ENCODE measurements at regions not wholly inside any gene's neighbourhood (a gene's known extent, or its start where the extent isn't known, plus 50 kb on each side); places are given as distances from the start of the nearest gene placed in this dataset.

DNA sequence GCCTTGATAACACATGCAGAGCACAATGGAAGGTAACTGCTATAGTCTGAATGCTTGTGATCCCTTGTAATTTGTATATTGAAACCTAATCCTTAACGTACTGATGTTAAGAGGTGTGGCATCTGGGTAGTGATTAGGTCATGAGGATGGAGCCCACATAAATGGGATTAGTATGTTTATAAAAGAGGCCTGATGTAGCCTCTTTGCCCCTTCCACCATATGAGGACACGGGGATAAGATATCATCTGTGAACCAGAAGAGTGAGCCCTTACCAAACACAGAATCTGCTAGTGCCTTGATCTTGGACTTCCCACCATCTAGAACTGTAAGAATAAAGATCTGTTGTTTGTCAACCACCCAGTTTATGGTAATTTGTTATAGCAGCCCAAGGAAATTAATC is 1074.2 kb upstream of the INTU start:
- Mint-ChIP-seq H3K4me1 (no peaks in the 10 kb centered on the region), H3K9me3 (peaks cover 27% of the 10 kb centered on the region), H3K36me3 (peaks cover 6% of the 10 kb centered on the region), H3K27ac (no peak overlapping the region), H3K4me3 (no peak overlapping the region), H3K27me3 (ENCODE audit: low read depth) (no peaks in the 10 kb centered on the region)
- TF ChIP-seq, protein P1, sequence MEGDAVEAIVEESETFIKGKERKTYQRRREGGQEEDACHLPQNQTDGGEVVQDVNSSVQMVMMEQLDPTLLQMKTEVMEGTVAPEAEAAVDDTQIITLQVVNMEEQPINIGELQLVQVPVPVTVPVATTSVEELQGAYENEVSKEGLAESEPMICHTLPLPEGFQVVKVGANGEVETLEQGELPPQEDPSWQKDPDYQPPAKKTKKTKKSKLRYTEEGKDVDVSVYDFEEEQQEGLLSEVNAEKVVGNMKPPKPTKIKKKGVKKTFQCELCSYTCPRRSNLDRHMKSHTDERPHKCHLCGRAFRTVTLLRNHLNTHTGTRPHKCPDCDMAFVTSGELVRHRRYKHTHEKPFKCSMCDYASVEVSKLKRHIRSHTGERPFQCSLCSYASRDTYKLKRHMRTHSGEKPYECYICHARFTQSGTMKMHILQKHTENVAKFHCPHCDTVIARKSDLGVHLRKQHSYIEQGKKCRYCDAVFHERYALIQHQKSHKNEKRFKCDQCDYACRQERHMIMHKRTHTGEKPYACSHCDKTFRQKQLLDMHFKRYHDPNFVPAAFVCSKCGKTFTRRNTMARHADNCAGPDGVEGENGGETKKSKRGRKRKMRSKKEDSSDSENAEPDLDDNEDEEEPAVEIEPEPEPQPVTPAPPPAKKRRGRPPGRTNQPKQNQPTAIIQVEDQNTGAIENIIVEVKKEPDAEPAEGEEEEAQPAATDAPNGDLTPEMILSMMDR (IDR thresholded peaks at IDR 0.05; ENCODE audit: unreplicated experiment) = no peak
- no peak for DNase-seq (ENCODE audit: low spot score in 2 of 2, unreplicated experiment in 2 of 2)

DNA sequence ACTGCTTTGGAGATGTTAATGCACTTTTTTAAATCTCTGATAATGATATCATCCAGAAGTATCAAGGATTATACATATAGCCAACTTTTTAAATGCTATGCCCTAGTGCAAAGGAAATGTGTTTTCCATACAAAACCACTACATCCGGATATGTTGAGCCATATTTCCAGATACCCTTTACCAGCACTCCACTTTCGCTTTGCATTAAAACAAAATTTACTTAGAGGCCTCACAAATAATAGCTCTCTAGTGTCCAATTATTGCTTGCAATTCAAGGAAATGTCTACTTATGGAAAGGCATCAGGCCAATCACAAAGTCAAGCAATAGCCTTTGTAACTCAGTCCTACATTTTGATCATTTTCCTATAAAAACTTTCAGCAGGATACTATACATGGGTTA is 1072.8 kb upstream of the INTU start:
- Mint-ChIP-seq H3K27me3 (ENCODE audit: low read depth) (no peaks in the 10 kb centered on the region), H3K4me3 (no peak overlapping the region), H3K4me1 (no peaks in the 10 kb centered on the region), H3K27ac (no peak overlapping the region), H3K9me3 (peaks cover 20% of the 10 kb centered on the region), H3K36me3 (peaks cover 1% of the 10 kb centered on the region)
- no peak for DNase-seq (ENCODE audit: low spot score in 2 of 2, unreplicated experiment in 2 of 2)
- TF ChIP-seq, protein P1 (IDR thresholded peaks at IDR 0.05; ENCODE audit: unreplicated experiment) = no peak

DNA sequence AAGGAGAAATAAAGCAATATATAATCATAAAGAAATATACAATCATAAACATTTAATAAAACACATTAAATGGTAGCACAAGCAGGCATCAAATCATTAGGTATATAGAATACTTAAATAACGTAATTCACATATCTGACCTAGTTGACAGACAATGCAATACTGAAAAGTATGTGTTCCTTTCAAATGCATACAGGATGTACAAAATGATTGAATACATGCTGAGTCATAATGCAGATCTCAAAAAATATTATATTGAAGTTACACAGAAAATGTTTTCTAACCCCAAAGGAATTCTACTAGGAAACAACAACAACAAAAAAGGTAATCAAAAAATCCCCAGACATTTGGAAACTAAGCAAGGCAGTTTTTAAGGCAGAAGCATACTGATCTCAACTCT is 1072.0 kb upstream of the INTU start:
- H3K4me3 Mint-ChIP-seq = no peak overlapping the region
- TF ChIP-seq, protein P1 (IDR thresholded peaks at IDR 0.05; ENCODE audit: unreplicated experiment) = no peak
- H3K9me3 Mint-ChIP-seq = peaks cover 16% of the 10 kb centered on the region
- no peak for DNase-seq (ENCODE audit: low spot score in 2 of 2, unreplicated experiment in 2 of 2)
- peaks cover 1% of the 10 kb centered on the region for H3K36me3 Mint-ChIP-seq
- no peak overlapping the region for H3K27ac Mint-ChIP-seq
- H3K27me3 Mint-ChIP-seq (ENCODE audit: low read depth) = no peaks in the 10 kb centered on the region
- H3K4me1 Mint-ChIP-seq = no peaks in the 10 kb centered on the region

DNA sequence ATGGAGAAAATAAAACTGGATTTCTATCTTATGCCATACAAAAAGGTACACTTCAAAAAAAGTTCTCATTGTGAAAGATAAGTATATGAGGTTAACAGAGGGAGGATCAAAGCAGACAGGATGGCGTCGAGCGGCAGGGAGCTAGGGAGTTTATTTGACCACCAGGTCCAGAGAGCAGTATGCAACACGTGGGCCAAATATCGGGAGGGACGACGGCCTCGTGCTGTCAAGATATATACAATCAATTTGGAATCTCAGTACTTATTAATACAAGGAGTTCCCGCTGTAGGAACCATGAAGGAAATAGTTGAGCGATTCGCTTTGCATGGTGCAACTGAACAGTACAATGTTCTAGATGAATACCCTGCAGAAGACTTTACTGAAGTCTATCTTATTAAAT is 1069.4 kb upstream of the INTU start:
- Mint-ChIP-seq H3K4me1 (no peaks in the 10 kb centered on the region), H3K36me3 (no peaks in the 10 kb centered on the region), H3K4me3 (no peak overlapping the region), H3K27me3 (ENCODE audit: low read depth) (no peaks in the 10 kb centered on the region), H3K9me3 (peaks cover 11% of the 10 kb centered on the region), H3K27ac (no peak overlapping the region)
- DNase-seq (ENCODE audit: low spot score in 2 of 2, unreplicated experiment in 2 of 2) = no peak
- TF ChIP-seq, protein P1 (IDR thresholded peaks at IDR 0.05; ENCODE audit: unreplicated experiment) = no peak

DNA sequence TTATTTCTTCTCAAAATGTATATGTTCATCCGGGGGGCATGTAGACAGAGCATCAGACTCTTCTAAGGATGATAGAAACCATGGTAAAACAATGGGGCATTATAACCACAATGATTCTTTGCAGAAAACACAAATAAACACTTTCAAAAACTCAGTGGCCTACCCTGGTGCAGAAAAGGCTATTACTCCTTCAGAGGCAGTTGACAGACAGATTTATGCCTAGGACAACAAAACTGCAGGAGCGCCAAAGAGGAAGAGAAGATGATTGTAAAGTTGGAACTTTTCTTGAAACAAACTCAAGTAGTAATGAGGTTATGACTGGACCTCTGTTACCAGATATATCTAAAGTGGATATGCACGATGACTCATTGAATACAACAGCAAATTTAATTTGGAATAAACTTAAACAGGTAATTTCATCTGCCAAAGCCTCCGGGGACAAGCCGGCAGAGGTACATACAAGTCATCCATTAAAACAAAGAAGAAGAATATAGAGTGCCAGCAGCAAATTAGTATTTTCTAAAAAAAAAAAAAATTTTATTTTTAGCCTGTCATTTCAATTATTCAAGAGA is 1068.4 kb upstream of the INTU start:
- H3K27ac Mint-ChIP-seq = no peak overlapping the region
- DNase-seq (ENCODE audit: low spot score in 2 of 2, unreplicated experiment in 2 of 2) = no peak
- peaks cover 7% of the 10 kb centered on the region for H3K4me1 Mint-ChIP-seq
- no peaks in the 10 kb centered on the region for H3K36me3 Mint-ChIP-seq
- H3K9me3 Mint-ChIP-seq = peaks cover 11% of the 10 kb centered on the region
- no peak overlapping the region for H3K4me3 Mint-ChIP-seq
- TF ChIP-seq, protein P1 (IDR thresholded peaks at IDR 0.05; ENCODE audit: unreplicated experiment) = no peak
- no peaks in the 10 kb centered on the region for H3K27me3 Mint-ChIP-seq (ENCODE audit: low read depth)
